ENCODE measurements at regions not wholly inside any gene's neighbourhood (a gene's known extent, or its start where the extent isn't known, plus 50 kb on each side); places are given as distances from the start of the nearest gene placed in this dataset.
A peak's percentile ranks its signal among the peaks of the same experiment; 100 is the strongest.

DNA sequence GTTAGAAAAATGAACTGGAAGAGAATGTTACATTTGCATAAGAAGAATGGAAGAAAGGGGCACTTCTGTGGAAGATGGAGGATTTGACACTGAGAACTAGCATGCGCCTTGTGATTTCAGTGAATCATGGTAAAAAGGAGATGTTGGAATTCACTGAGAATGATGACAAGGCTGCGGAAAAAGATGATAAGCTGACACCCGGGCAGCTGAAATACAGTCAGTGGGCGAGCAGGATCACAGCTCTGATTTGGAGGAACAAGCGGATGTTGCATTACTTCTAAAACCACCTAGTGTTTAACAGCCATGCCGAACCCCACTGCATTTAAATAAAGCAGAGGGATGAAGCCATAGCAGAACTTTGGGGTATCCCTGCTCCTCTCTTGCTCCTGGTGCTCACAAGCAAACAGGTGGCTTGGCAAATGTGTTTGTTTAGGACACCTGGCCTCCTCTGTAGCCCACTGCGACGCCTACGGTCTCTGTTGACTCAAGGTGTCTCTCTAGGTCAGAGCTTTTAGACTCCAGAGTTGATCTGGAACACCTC, 134.9 kb downstream of the NDUFA10 start:
- Histone ChIP-seq H3K4me3 (no peak overlapping the region), H3K27ac (no peak overlapping the region), H3K4me1 (no peaks in the 10 kb centered on the region), H3K27me3 (no peaks in the 10 kb centered on the region), H3K36me3 (no peaks in the 10 kb centered on the region), H3K9me3 (replicated peaks) (no peaks in the 10 kb centered on the region)
- DNase-seq = no peak

DNA sequence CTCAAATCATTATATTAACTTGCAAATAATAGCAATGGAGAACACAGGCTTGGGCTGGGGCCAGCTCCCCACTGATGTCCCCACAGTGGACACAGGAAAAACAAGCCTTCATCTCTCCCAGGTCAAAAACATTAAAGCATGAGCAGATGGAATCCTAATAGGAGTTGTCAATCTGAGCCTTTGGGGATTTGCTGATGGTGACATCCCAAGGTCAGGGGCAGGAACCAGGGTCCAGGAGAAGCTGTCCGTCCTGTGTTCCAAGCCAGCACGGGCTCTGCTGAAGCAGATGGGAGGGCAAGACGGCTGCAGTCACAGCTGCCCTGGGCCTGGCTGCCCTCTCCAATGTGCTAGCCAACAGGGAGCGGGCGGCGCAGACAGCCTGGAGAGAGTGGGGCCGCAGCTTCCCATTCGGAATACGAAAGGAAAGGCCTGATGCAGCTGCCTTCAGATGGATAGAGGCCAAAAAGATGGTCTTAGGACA, 135.5 kb downstream of the NDUFA10 start:
- no peak for DNase-seq
- H3K9me3 ChIP-seq (replicated peaks) = peaks cover 4% of the 10 kb centered on the region; the same call in 1 of the 2 replicates
- no peak overlapping the region for H3K4me3 ChIP-seq
- H3K27ac ChIP-seq = no peak overlapping the region
- no peaks in the 10 kb centered on the region for H3K36me3 ChIP-seq
- H3K4me1 ChIP-seq = no peaks in the 10 kb centered on the region
- no peaks in the 10 kb centered on the region for H3K27me3 ChIP-seq

DNA sequence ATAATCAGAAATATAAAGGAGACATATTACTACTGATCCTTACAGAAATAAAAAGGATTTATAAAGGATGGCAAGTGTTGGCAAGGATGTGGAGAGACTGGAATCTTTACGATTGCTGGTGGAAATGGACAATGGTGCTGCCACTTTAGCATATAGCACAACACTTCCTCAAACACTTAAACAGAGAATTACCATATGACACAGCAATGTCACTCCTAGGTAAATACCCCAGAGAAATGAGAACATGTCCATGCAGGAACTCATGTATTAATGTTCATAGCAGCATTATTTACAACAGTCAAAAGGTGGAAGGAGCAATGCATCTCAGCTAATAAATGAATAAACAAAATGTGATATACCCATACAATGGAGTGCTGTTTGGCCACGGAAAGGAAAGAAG, 137.5 kb downstream of the NDUFA10 start:
- no peak overlapping the region for H3K27ac ChIP-seq
- no peak overlapping the region for H3K4me3 ChIP-seq
- no peaks in the 10 kb centered on the region for H3K27me3 ChIP-seq
- DNase-seq = no peak
- H3K4me1 ChIP-seq = no peaks in the 10 kb centered on the region
- peaks cover 6% of the 10 kb centered on the region; the same call in 1 of the 2 replicates for H3K9me3 ChIP-seq (replicated peaks)
- no peaks in the 10 kb centered on the region for H3K36me3 ChIP-seq

DNA sequence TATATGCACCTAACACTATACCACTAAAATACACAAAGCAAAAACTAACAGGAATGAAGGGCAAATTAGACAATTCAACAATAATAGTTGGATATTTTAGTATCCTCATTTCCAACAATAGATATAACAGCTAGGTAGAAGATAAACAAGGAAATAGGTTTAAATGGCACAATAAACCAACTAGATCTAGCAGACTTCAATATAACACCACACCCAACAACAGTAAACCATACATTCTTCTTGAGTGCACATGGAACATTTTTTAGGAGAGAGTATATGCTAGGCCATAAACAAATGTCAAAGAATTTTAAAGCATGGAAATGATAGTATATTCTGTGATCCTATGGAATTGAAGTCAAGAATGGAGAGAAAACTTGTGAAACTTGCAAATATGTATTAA, 138.4 kb downstream of the NDUFA10 start:
- DNase-seq = no peak
- H3K27ac ChIP-seq = no peak overlapping the region

DNA sequence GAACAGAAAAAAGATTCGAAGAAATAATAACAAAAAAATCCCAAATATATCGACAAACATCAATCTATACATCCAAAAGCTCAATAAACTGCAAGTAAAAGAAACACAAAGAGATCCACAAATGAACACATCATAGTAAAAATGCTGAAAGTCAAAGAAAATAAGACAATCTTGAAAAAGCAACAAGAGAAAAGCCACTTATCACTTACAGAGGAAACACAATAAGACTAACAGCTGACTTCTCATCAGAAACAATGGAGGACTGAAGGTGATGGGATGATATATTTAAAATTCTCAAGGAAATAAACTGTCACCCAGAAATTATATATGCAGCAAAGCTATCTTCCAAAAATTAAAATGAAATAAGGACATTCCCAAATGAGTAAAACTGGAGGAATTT, 140.3 kb downstream of the NDUFA10 start:
- H3K36me3 ChIP-seq = no peaks in the 10 kb centered on the region
- no peak overlapping the region for H3K4me3 ChIP-seq
- DNase-seq = no peak
- peaks cover 6% of the 10 kb centered on the region; the same call in 1 of the 2 replicates for H3K9me3 ChIP-seq (replicated peaks)
- no peak overlapping the region for H3K27ac ChIP-seq
- H3K4me1 ChIP-seq = peaks cover 11% of the 10 kb centered on the region
- H3K27me3 ChIP-seq = no peaks in the 10 kb centered on the region

More for the DNA sequence above, 138.4 kb downstream of the NDUFA10 start:
- Histone ChIP-seq H3K27me3 (no peaks in the 10 kb centered on the region), H3K9me3 (replicated peaks) (peaks cover 6% of the 10 kb centered on the region; the same call in 1 of the 2 replicates), H3K4me1 (peaks cover 2% of the 10 kb centered on the region), H3K4me3 (no peak overlapping the region), H3K36me3 (no peaks in the 10 kb centered on the region)

DNA sequence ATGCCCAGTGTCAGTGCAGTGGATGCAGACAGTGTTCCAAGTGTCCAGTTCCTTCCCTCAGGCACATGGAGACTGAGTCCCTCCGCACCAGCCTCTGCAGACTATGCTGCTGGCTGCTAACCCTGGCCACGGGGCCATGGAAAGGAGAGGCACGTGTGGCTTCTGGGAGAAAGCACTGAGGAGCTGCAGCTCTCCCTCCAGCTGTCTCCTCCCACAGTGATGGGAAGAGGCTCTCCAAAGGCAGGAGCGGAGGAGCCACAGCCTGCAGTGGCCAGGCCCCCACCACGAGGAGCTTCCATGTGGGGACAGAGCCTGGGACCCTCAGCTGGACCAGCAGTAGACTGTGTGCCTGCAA, 141.1 kb downstream of the NDUFA10 start:
- no peak for DNase-seq
- peaks cover 11% of the 10 kb centered on the region for H3K4me1 ChIP-seq

DNA sequence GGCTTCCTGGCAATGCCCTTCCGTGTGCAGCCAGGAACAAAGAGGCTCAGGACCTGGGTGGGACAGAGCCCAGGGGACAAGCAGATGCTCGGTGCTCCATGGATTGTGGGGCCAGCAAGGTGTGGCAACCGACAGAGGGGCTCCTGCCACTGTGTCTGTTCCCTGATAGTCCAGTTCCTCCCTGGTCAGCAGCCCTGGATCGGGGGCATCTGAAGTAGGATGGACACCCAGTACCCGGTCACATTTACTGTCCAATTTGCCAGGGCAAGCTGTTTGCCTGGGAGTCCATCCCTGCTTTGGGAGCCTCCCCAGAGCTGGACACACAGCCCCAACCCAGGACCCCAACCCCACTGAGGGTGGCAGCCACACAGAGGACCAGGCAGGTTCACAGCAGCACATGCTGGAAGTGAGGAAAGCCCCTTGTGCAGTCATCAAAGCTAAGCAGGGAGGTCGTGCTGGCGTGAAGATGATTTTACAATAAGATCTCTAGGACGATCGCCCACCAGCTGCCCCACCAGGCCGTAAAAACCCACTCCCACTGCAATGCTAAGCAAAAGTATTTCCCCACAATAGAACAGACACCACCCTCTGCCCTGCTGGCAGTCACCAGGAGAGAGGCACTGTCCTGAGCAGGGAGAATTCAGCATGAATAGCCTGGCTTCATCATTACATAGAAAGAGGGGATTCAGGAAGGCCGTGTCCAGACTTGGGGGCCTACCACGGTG, 141.7 kb downstream of the NDUFA10 start:
- Histone ChIP-seq H3K4me3 (no peak overlapping the region), H3K27ac (no peak overlapping the region), H3K36me3 (no peaks in the 10 kb centered on the region), H3K27me3 (peaks cover 2% of the 10 kb centered on the region; the same call in 1 of the 2 replicates), H3K4me1 (peaks cover 11% of the 10 kb centered on the region), H3K9me3 (replicated peaks) (peaks cover 6% of the 10 kb centered on the region; the same call in 1 of the 2 replicates)
- no peak for DNase-seq

More for the DNA sequence above, 141.1 kb downstream of the NDUFA10 start:
- Histone ChIP-seq H3K27me3 (no peaks in the 10 kb centered on the region), H3K36me3 (no peaks in the 10 kb centered on the region), H3K27ac (no peak overlapping the region), H3K4me3 (no peak overlapping the region), H3K9me3 (replicated peaks) (peaks cover 6% of the 10 kb centered on the region; the same call in 1 of the 2 replicates)

DNA sequence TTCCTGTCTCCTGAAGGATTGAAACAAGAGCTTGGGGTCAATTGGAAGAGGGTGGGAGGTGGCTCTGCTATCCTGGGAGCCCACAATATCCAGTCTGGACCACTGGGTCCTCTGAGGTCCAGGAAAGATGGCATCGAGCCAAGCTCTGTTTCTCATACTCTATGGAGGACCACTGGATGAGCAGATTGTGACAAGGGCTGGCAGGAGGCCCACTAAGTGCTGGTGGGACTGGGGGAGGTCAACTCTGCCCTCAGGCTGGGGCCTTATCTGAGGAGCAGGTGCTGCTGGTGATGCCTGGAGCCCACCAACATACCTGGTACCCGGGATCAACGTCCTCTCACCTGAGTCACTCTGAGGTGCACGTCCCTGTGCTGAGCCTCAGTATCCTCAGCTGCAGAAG, 142.4 kb downstream of the NDUFA10 start:
- DNase-seq = no peak
- no peak overlapping the region for H3K4me3 ChIP-seq
- no peaks in the 10 kb centered on the region for H3K36me3 ChIP-seq
- H3K4me1 ChIP-seq = peaks cover 11% of the 10 kb centered on the region
- H3K9me3 ChIP-seq (replicated peaks) = peaks cover 6% of the 10 kb centered on the region; the same call in 1 of the 2 replicates
- no peak overlapping the region for H3K27ac ChIP-seq
- H3K27me3 ChIP-seq = peaks cover 8% of the 10 kb centered on the region; the same call in 1 of the 2 replicates

DNA sequence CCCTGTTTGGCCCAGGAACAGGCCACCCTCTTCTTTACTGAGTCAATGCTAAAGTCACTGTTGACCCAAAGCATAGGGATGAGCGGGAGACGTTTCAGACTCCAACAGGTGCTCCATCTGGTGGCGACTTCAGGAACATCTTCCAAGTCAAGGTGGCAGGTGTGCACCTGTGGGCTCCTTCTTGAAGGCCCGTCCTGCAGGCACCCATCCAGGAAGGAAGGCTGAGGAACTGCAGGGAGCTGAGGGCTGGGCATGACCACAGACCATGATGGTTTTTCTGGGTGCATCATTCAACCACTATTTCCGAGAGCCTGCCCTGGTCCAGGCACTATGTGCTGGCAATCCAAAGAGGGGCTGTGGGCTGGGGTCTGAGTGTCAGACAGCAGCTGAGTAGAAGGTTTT, 142.8 kb downstream of the NDUFA10 start:
- DNase-seq = peak; percentile 18 to 54
- no peak overlapping the region for H3K27ac ChIP-seq
- H3K4me3 ChIP-seq = no peak overlapping the region
- H3K9me3 ChIP-seq (replicated peaks) = peaks cover 6% of the 10 kb centered on the region; the same call in 1 of the 2 replicates
- peaks cover 11% of the 10 kb centered on the region for H3K4me1 ChIP-seq
- no peaks in the 10 kb centered on the region for H3K36me3 ChIP-seq
- peaks cover 8% of the 10 kb centered on the region; the same call in 1 of the 2 replicates for H3K27me3 ChIP-seq

DNA sequence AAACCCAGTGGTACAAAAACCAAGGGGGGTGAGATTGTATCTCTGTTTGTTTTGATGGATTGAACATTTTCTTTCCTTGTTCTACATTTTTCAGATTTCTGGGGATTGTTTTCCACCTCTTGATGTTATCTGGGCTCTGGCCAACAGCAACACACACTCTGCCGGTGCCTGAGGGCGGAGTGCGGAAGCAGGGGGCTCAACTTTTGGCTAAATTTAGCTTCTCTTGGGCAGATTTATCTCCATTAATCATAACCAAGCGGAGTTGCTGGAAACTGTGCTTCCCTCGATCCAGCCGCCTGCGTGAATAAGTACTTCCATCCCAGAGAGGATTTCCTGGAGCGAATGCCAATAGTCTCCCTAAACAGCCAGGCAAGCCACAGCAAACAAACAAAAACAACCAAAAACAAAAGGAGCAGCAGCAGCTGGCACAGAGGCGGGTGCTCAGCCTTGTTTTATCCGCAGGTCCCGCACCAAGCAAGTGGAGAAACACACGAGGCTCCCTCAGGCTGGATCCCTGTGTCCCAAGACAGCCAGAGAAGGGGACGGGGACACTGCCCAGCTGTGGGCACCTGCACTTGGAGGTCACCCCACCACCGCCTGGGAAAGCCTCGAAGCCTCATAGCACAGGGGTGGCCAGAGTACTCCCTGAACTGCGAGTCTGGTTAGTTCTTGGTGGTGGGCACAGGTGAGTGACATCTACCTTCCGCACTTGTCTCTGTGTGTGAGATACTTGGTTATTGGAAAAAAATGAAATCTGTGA, 143.4 kb downstream of the NDUFA10 start:
- peaks cover 8% of the 10 kb centered on the region; the same call in 1 of the 2 replicates for H3K27me3 ChIP-seq
- no peaks in the 10 kb centered on the region for H3K36me3 ChIP-seq
- peak; percentile 48 to 53 for DNase-seq
- peaks cover 6% of the 10 kb centered on the region; the same call in 1 of the 2 replicates for H3K9me3 ChIP-seq (replicated peaks)
- no peak overlapping the region for H3K27ac ChIP-seq
- H3K4me3 ChIP-seq = no peak overlapping the region
- peaks cover 11% of the 10 kb centered on the region for H3K4me1 ChIP-seq

DNA sequence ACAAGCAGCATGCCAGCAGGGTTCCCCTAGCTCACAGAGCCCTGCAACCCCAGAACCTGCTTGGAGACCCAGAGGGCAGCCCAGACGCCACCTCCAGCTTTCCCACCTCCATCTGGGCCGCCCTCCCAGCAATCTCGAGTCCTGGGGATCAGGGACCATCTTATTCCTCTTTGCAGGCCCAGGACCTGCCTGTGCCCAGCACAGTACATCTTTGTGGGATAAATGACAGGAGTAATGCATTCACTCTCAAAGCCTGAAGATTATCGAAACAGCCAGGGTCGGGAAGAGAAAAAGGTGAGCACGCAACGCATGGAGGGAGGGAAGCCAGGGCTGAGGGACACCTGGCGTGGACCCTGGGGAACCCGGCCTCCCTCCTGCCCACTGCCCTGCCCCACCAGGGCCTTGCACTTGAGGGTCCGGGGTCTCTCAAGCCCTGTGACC, 144.1 kb downstream of the NDUFA10 start:
- Histone ChIP-seq H3K27ac (no peak overlapping the region), H3K4me3 (no peak overlapping the region), H3K4me1 (peaks cover 11% of the 10 kb centered on the region), H3K27me3 (peaks cover 8% of the 10 kb centered on the region; the same call in 1 of the 2 replicates), H3K36me3 (no peaks in the 10 kb centered on the region), H3K9me3 (replicated peaks) (peaks cover 6% of the 10 kb centered on the region; the same call in 1 of the 2 replicates)
- DNase-seq = no peak

DNA sequence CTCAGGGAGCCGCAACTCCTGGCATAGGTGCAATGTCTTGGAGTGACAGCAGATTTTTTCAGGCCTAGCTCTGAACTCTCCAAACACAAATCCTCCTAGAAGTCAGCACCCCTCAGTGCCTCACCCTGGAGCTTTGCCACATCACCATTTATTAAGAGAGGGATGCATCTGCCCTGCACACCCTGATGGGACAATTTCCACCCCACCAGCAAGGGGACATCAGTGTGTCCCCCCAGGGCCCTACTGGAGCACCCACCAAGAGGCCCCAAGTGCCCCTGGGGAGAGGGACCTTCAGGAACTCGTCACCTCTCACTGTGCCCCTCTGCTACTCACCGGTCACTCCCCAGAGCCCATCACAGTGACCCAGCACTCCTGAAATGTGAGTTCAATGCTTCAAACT, 144.7 kb downstream of the NDUFA10 start:
- peaks cover 6% of the 10 kb centered on the region; the same call in 1 of the 2 replicates for H3K9me3 ChIP-seq (replicated peaks)
- no peak overlapping the region for H3K27ac ChIP-seq
- DNase-seq = no peak
- peaks cover 8% of the 10 kb centered on the region; the same call in 1 of the 2 replicates for H3K27me3 ChIP-seq
- no peak overlapping the region for H3K4me3 ChIP-seq
- no peaks in the 10 kb centered on the region for H3K36me3 ChIP-seq
- peaks cover 11% of the 10 kb centered on the region for H3K4me1 ChIP-seq

DNA sequence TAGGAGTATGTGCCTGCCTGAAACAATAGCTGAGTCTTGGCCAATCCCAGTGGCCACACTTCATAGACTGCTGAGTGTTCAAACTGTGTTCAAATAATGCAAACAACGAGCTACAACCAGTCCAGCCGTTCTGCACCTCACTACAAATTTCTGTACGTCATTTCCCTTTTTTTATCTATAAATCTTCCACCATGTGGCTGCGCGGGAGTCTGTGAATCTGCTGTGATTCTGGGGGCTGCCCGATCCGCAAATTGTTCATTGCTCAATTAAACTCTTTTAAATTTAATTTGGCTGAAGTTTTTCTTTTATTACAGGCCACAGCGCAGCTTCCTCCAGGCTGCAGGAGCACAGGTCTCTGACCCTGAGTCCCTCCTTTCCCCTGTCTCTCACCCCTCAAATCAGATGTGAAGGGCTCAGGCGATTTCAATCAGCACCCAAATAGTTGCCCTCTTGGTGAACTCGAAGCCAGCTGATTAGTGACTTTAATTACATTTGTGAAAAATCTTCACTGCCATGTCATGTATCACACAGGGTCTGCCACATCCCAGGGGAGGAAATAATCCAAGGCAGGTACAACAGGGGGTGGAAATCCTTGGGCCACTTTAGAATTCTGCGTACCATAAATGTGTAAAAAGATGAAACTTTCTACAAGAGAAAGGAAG, 145.6 kb downstream of the NDUFA10 start:
- DNase-seq = no peak
- Histone ChIP-seq H3K36me3 (no peaks in the 10 kb centered on the region), H3K27me3 (peaks cover 8% of the 10 kb centered on the region; the same call in 1 of the 2 replicates), H3K9me3 (replicated peaks) (peaks cover under 1% of the 10 kb centered on the region; the same call in 1 of the 2 replicates), H3K27ac (no peak overlapping the region), H3K4me3 (no peak overlapping the region), H3K4me1 (peaks cover 11% of the 10 kb centered on the region)

DNA sequence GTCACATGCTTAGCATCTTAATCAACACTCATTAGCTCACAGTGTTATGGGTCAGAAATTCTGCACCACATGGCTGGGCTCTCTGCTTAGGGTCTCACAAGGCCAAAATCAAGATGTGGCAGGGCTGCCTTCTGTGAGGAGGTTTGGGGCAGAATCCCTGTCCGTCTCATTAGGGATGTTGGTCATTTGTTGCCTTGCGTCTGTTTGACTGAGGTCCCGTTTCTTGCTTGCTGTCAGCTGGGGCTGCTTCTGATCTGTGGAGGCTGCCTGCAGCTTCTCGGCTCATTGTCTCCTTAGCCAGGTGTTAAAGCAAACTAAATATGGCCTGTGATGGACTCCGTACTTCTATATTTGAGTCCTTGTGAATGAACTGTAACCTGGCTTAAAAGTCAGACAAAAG, 146.5 kb downstream of the NDUFA10 start:
- Histone ChIP-seq H3K9me3 (replicated peaks) (no peaks in the 10 kb centered on the region), H3K36me3 (no peaks in the 10 kb centered on the region), H3K4me3 (no peak overlapping the region), H3K27me3 (peaks cover 14% of the 10 kb centered on the region; the same call in 1 of the 2 replicates), H3K27ac (no peak overlapping the region), H3K4me1 (peaks cover 11% of the 10 kb centered on the region)
- DNase-seq = no peak
